GM12892 (cell line): ENCODE measurements at regions not wholly inside any gene's neighbourhood (a gene's known extent, or its start where the extent isn't known, plus 50 kb on each side); places are given as distances from the start of the nearest gene placed in this dataset.

Source experiments
- POLR2A ChIP-seq: IDR thresholded peaks from 2 replicates; pipeline ENCODE4 v1.6.1; 2011; ENCODE audit warnings: low read depth, low read length, control low read depth
- POLR2AphosphoS5 ChIP-seq: IDR thresholded peaks from 2 replicates; pipeline ENCODE4 v1.6.1; 2011; ENCODE audit warnings: low read depth, low read length, control low read depth
- TAF1 ChIP-seq: IDR thresholded peaks from 2 replicates; pipeline ENCODE4 v1.6.1; 2011; ENCODE audit warnings: low read depth, mild to moderate bottlenecking, control low read depth, low read length, borderline replicate concordance

DNA sequence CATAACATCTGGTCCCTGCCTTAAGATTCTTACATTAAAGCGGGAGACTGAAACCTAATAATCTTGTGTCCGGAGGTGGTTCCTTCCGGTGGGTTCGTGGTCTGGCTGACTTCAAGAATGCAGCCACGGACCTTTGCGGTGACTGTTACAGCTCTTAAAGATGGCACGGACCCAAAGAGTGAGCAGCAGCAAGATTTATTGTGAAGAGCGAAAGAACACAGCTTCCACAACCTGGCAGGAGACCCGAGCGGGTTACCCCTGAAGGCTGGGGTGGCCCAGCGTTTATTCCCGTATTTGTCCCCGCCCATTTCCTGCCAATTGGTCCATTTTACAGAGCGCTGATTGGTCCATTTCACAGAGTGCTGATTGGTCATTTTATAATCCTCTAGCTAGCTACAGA is 122.3 kb upstream of the SIX2 start:
- TF ChIP-seq POLR2A, result no peak
- TF ChIP-seq POLR2AphosphoS5, result no peak
- no peak for TF ChIP-seq TAF1
